ENCODE measurements at regions not wholly inside any gene's neighbourhood (a gene's known extent, or its start where the extent isn't known, plus 50 kb on each side); places are given as distances from the start of the nearest gene placed in this dataset.

- H3K79me2 ChIP-seq (ENCODE audit: control insufficient read depth, insufficient read depth, low read length), result no peaks in the 10 kb centered on the region
- Mint-ChIP-seq H3K4me3 (no peak overlapping the region), H3K4me1 (no peaks in the 10 kb centered on the region), H3K27ac (no peak overlapping the region), H3K9me3 (ENCODE audit: insufficient read depth) (no peaks in the 10 kb centered on the region), H3K27me3 (no peaks in the 10 kb centered on the region)
- H3K27ac ChIP-seq (ENCODE audit: low read length in 2 of 2), result no peak overlapping the region
- TF ChIP-seq, protein P1, sequence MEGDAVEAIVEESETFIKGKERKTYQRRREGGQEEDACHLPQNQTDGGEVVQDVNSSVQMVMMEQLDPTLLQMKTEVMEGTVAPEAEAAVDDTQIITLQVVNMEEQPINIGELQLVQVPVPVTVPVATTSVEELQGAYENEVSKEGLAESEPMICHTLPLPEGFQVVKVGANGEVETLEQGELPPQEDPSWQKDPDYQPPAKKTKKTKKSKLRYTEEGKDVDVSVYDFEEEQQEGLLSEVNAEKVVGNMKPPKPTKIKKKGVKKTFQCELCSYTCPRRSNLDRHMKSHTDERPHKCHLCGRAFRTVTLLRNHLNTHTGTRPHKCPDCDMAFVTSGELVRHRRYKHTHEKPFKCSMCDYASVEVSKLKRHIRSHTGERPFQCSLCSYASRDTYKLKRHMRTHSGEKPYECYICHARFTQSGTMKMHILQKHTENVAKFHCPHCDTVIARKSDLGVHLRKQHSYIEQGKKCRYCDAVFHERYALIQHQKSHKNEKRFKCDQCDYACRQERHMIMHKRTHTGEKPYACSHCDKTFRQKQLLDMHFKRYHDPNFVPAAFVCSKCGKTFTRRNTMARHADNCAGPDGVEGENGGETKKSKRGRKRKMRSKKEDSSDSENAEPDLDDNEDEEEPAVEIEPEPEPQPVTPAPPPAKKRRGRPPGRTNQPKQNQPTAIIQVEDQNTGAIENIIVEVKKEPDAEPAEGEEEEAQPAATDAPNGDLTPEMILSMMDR (IDR thresholded peaks at IDR 0.05), result no peak
- no peak for TF ChIP-seq EZH2 (IDR thresholded peaks at IDR 0.05; ENCODE audit: borderline replicate concordance, insufficient read depth, low read depth, low read length, poor library complexity, severe bottlenecking)
- intact Hi-C loops (cut with micrococcal nuclease), result no loop called here
- no peak overlapping the region for H3K9ac ChIP-seq (ENCODE audit: low read length)
- H3K4me3 ChIP-seq (ENCODE audit: control extremely low read depth in 1 of 5, extremely low read depth in 1 of 5, insufficient read depth in 1 of 5, low read depth in 2 of 5, low read length in 4 of 5), result no peak overlapping the region
- H3K27me3 ChIP-seq (replicated peaks in 1 of 4; ENCODE audit: control extremely low read depth in 1 of 4, control insufficient read depth in 3 of 4, insufficient read depth in 4 of 4, low read length in 3 of 4), result no peaks in the 10 kb centered on the region
- no peaks in the 10 kb centered on the region for H3K4me1 ChIP-seq (ENCODE audit: control insufficient read depth in 2 of 2, insufficient read depth in 2 of 2, low read length in 2 of 2)
- CTCF ChIA-PET, result no interaction called here
- no peak for ATAC-seq (ENCODE audit: low read depth)
- H3K4me2 ChIP-seq (replicated peaks; ENCODE audit: low read depth, low read length, poor library complexity, severe bottlenecking), result no peak overlapping the region
- no peak overlapping the region for H2AFZ ChIP-seq (ENCODE audit: insufficient read depth, low read depth, low read length, poor library complexity, severe bottlenecking)
- POLR2A ChIA-PET, result no interaction called here
- WGBS (ENCODE audit: insufficient coverage), result no CpG with 5 or more reads among the region's 3 CpGs
- peaks cover 5% of the 10 kb centered on the region for H4K20me1 ChIP-seq (ENCODE audit: control insufficient read depth, insufficient read depth, low read length, poor library complexity, severe bottlenecking)
- peaks cover 0 to 2% of the 10 kb centered on the region in 2 experiments for H3K36me3 ChIP-seq (replicated peaks in 1 of 2; ENCODE audit: control extremely low read depth in 1 of 2, control insufficient read depth in 1 of 2, extremely low read depth in 1 of 2, insufficient read depth in 2 of 2, low read length in 1 of 2)
- no peaks in the 10 kb centered on the region for H3K9me3 ChIP-seq (ENCODE audit: control extremely low read depth in 1 of 3, control insufficient read depth in 2 of 3, insufficient read depth in 1 of 3, low read length in 2 of 3)
- DNase-seq, result no peak
Observed at GRCh38 chr5:93926831-93927620, 185.6 kb upstream of the POU5F2 start.

DNA sequence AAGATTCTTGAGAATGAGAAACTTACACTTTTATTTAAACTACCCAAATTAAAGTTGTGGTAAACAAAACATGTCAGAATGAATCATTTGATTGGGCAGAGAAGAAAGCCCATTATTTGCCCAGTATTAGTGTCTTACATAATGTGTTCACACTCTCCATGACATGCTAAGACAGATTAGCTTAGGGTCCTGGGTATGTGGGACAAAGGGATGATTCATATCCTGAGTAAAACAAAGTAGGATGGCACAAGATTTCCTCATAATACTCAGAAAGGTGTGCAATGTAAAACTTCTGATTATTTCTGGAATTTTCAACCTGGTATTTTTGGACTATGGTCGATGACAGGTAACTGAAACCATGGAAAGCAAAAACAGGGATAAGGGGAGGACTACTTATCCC is 183.9 kb upstream of the POU5F2 start:
- Histone ChIP-seq H3K9me3 (ENCODE audit: control extremely low read depth in 1 of 3, control insufficient read depth in 2 of 3, insufficient read depth in 1 of 3, low read length in 2 of 3) (no peaks in the 10 kb centered on the region), H2AFZ (ENCODE audit: insufficient read depth, low read depth, low read length, poor library complexity, severe bottlenecking) (no peak overlapping the region), H3K36me3 (replicated peaks in 1 of 2; ENCODE audit: control extremely low read depth in 1 of 2, control insufficient read depth in 1 of 2, extremely low read depth in 1 of 2, insufficient read depth in 2 of 2, low read length in 1 of 2) (peaks cover 0 to 2% of the 10 kb centered on the region in 2 experiments), H3K27ac (ENCODE audit: low read length in 2 of 2) (no peak overlapping the region), H3K4me3 (ENCODE audit: control extremely low read depth in 1 of 5, extremely low read depth in 1 of 5, insufficient read depth in 1 of 5, low read depth in 2 of 5, low read length in 4 of 5) (no peak overlapping the region), H3K79me2 (ENCODE audit: control insufficient read depth, insufficient read depth, low read length) (no peaks in the 10 kb centered on the region), H3K9ac (ENCODE audit: low read length) (no peak overlapping the region), H4K20me1 (ENCODE audit: control insufficient read depth, insufficient read depth, low read length, poor library complexity, severe bottlenecking) (peaks cover 5% of the 10 kb centered on the region), H3K4me2 (replicated peaks; ENCODE audit: low read depth, low read length, poor library complexity, severe bottlenecking) (no peak overlapping the region), H3K4me1 (ENCODE audit: control insufficient read depth in 2 of 2, insufficient read depth in 2 of 2, low read length in 2 of 2) (no peaks in the 10 kb centered on the region), H3K27me3 (replicated peaks in 1 of 4; ENCODE audit: control extremely low read depth in 1 of 4, control insufficient read depth in 3 of 4, insufficient read depth in 4 of 4, low read length in 3 of 4) (no peaks in the 10 kb centered on the region)
- DNase-seq, result no peak
- no peak for TF ChIP-seq EZH2 (IDR thresholded peaks at IDR 0.05; ENCODE audit: borderline replicate concordance, insufficient read depth, low read depth, low read length, poor library complexity, severe bottlenecking)
- TF ChIP-seq, protein P1 (IDR thresholded peaks at IDR 0.05), result no peak
- ChIA-PET CTCF (interaction anchor here (1.0 kb wide), 1 partner anchor 812 kb away, joined by 3 read pairs; no protein-coding TSS in a partner anchor), POLR2A (no interaction called here)
- Mint-ChIP-seq H3K4me1 (no peaks in the 10 kb centered on the region), H3K4me3 (no peak overlapping the region), H3K27me3 (no peaks in the 10 kb centered on the region), H3K9me3 (ENCODE audit: insufficient read depth) (no peaks in the 10 kb centered on the region), H3K27ac (no peak overlapping the region)
- intact Hi-C loops (cut with micrococcal nuclease), result no loop called here
- no peak for ATAC-seq (ENCODE audit: low read depth)
- WGBS (ENCODE audit: insufficient coverage), result no CpG with 5 or more reads among the region's 1 CpG

All from B cell (primary cell).